Panc1 (cell line): ENCODE measurements at regions not wholly inside any gene's neighbourhood (a gene's known extent, or its start where the extent isn't known, plus 50 kb on each side); places are given as distances from the start of the nearest gene placed in this dataset.

Experiments
- ATAC-seq: fragments of 200-7000 bp; cut with Tn5 transposase; 2 replicates; pipeline ENCODE4 v1.9.1; 2020; ENCODE audit warnings: mild to moderate bottlenecking, moderate library complexity
- BruUV-seq: library from RNA; stranded (reverse); fragments of 400-500 nt; replicated peaks from 2 replicates; lab custom pipeline; 2021; lab: Mats Ljungman, UMichigan
- CTCF ChIA-PET: fragments of 300-600 bp; sonication (Branson Sonifier 250); formaldehyde crosslinking; loops from one replicate; lab custom pipeline; 2022; ENCODE audit warnings: antibody characterized with exemption; lab: Charles Lee
- POLR2A ChIA-PET: fragments of 300-600 bp; sonication (Branson Sonifier 250); formaldehyde crosslinking; loops from one replicate; lab custom pipeline; 2022; ENCODE audit warnings: antibody characterized with exemption; lab: Charles Lee
- DNase-seq: peaks from one replicate; pipeline ENCODE4 v3.0.0-alpha.2; 2010; ENCODE audit warnings: low read depth, low spot score
- H3K27ac ChIP-seq: 2 replicates; pipeline ENCODE4 v1.5.1; 2011; ENCODE audit warnings: mild to moderate bottlenecking, low read length, inconsistent platforms
- H3K27me3 ChIP-seq: fragments of 200-500 bp; sonication (Bioruptor generic); 2 replicates; pipeline ENCODE4 v1.6.0; 2014; ENCODE audit warnings: low read length, inconsistent platforms; ENCODE audit not compliant: control insufficient read depth, insufficient read depth
- H3K36me3 ChIP-seq: fragments of 200-500 bp; sonication (Bioruptor generic); 2 replicates; pipeline ENCODE4 v1.5.1; 2014; ENCODE audit warnings: inconsistent platforms, mild to moderate bottlenecking, low read length, moderate library complexity; ENCODE audit not compliant: control insufficient read depth, insufficient read depth
- H3K4me1 ChIP-seq: 2 replicates; pipeline ENCODE4 v1.5.1; 2011; ENCODE audit warnings: inconsistent platforms, mild to moderate bottlenecking, low read length, moderate library complexity; ENCODE audit not compliant: control insufficient read depth, insufficient read depth
- H3K4me3 ChIP-seq, 2 experiments: 2 replicates each; pipeline ENCODE4 v1.5.1; 2011 to 2012; ENCODE audit warnings: low read depth in 2 of 2, low read length in 2 of 2, mild to moderate bottlenecking in 2 of 2, inconsistent platforms in 1 of 2, moderate library complexity in 1 of 2
- H3K9me3 ChIP-seq: fragments of 200-500 bp; sonication (Bioruptor generic); 2 replicates; pipeline ENCODE4 v1.5.1; 2014; ENCODE audit warnings: low read depth, mild to moderate bottlenecking, inconsistent platforms, low read length, moderate library complexity; ENCODE audit not compliant: control insufficient read depth, insufficient read depth
- POLR2AphosphoS5 ChIP-seq: IDR thresholded peaks from 2 replicates; pipeline ENCODE4 v1.6.1; 2012; ENCODE audit warnings: mild to moderate bottlenecking, low read depth, low read length, moderate library complexity
- REST ChIP-seq, 2 experiments: IDR thresholded peaks; 2 replicates each; pipeline ENCODE4 v1.6.1; 2011 to 2012; ENCODE audit warnings: low read depth in 2 of 2, control low read depth in 1 of 2, low read length in 1 of 2, mild to moderate bottlenecking in 1 of 2, moderate library complexity in 1 of 2; ENCODE audit not compliant: insufficient read depth in 1 of 2
- SIN3A ChIP-seq: IDR thresholded peaks from 2 replicates; pipeline ENCODE4 v1.6.1; 2012; ENCODE audit warnings: low read depth, mild to moderate bottlenecking, low read length, moderate library complexity, borderline replicate concordance; ENCODE audit not compliant: insufficient read depth
- TCF7L2 ChIP-seq: IDR thresholded peaks from 2 replicates; pipeline ENCODE4 v1.6.1; 2011; ENCODE audit warnings: mild to moderate bottlenecking, low read depth, low read length, inconsistent platforms
- in situ Hi-C: cut with HindIII; loops from 2 replicates; pipeline ENCODE4 v1.10.0; 2016; ENCODE audit warnings: low sequenced_read_pairs, low pct_unique_long_range_greater_than_20kb
- intact Hi-C: fragments of 100-400 bp; cut with micrococcal nuclease; formaldehyde crosslinking; loops from one replicate; pipeline ENCODE4 v1.10.0; 2022; ENCODE audit not compliant: unreplicated experiment
- TF ChIP-seq, protein P1 (sequence below): fragments of 450-650 bp; IDR thresholded peaks from 2 replicates; pipeline ENCODE4 v1.5.1; 2017; ENCODE audit warnings: mild to moderate bottlenecking

GRCh38 chr10:111785921-111786320 is 397.6 kb downstream of the GPAM start:
- DNase-seq (no peak), ATAC-seq (no peak)
- TF ChIP-seq, protein P1, sequence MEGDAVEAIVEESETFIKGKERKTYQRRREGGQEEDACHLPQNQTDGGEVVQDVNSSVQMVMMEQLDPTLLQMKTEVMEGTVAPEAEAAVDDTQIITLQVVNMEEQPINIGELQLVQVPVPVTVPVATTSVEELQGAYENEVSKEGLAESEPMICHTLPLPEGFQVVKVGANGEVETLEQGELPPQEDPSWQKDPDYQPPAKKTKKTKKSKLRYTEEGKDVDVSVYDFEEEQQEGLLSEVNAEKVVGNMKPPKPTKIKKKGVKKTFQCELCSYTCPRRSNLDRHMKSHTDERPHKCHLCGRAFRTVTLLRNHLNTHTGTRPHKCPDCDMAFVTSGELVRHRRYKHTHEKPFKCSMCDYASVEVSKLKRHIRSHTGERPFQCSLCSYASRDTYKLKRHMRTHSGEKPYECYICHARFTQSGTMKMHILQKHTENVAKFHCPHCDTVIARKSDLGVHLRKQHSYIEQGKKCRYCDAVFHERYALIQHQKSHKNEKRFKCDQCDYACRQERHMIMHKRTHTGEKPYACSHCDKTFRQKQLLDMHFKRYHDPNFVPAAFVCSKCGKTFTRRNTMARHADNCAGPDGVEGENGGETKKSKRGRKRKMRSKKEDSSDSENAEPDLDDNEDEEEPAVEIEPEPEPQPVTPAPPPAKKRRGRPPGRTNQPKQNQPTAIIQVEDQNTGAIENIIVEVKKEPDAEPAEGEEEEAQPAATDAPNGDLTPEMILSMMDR, result no peak
- TF ChIP-seq POLR2AphosphoS5 (no peak), TCF7L2 (no peak), REST (IDR thresholded peaks at IDR 0.05; ENCODE audit: insufficient read depth in 1 of 2, low read depth in 2 of 2, low read length in 1 of 2) (no peak), SIN3A (no peak)
- Histone ChIP-seq H3K27me3 (no peaks in the 10 kb centered on the region), H3K4me1 (no peaks in the 10 kb centered on the region), H3K36me3 (no peaks in the 10 kb centered on the region), H3K4me3 (no peak overlapping the region), H3K9me3 (no peaks in the 10 kb centered on the region), H3K27ac (no peak overlapping the region)
- intact Hi-C loops (no loop called here), in situ Hi-C loops (no loop called here)
- CTCF ChIA-PET, result no interaction called here
- POLR2A ChIA-PET, result no interaction called here
- BruUV-seq, result no TSS peak

GRCh38 chr10:111789821-111790220 is 393.7 kb downstream of the GPAM start:
- Histone ChIP-seq H3K27ac (no peak overlapping the region), H3K4me3 (no peak overlapping the region), H3K9me3 (no peaks in the 10 kb centered on the region), H3K27me3 (no peaks in the 10 kb centered on the region), H3K4me1 (no peaks in the 10 kb centered on the region), H3K36me3 (no peaks in the 10 kb centered on the region)
- BruUV-seq, result no TSS peak
- intact Hi-C loops (no loop called here), in situ Hi-C loops (no loop called here)
- no peak for ATAC-seq
- CTCF ChIA-PET, result interaction anchor here (0.6 kb wide), 1 partner anchor 34 kb away, joined by 3 read pairs; no protein-coding TSS in a partner anchor
- POLR2A ChIA-PET, result no interaction called here
- no peak for TF ChIP-seq TCF7L2
- no peak for TF ChIP-seq POLR2AphosphoS5
- TF ChIP-seq, protein P1, result no peak
- no peak for TF ChIP-seq SIN3A
- no peak for TF ChIP-seq REST (IDR thresholded peaks at IDR 0.05; ENCODE audit: insufficient read depth in 1 of 2, low read depth in 2 of 2, low read length in 1 of 2)
- no peak for DNase-seq
